ENCODE measurements at regions not wholly inside any gene's neighbourhood (a gene's known extent, or its start where the extent isn't known, plus 50 kb on each side); places are given as distances from the start of the nearest gene placed in this dataset.

GRCh38 chr3:139288266-139288821 is 55.5 kb upstream of the MRPS22 start:
- H3K36me3 ChIP-seq (ENCODE audit: control insufficient read depth, insufficient read depth, low read length): no peaks in the 10 kb centered on the region
- H2AFZ ChIP-seq (ENCODE audit: low read depth, low read length): peak overlapping the region; percentile 83
- peak; percentile 99 for FAIRE-seq
- POLR2A ChIA-PET: interaction anchor here (0.6 kb wide), 3 partner anchors 14 to 36 kb away, joined by 3 read pairs; no protein-coding TSS in a partner anchor
- intact Hi-C loops (cut with micrococcal nuclease) (loop anchor here (2.0 kb wide), 1 partner anchor 40 kb away; no protein-coding TSS in a partner anchor), in situ Hi-C loops (cut with MboI) (no loop called here)
- H3K27me3 ChIP-seq (ENCODE audit: control insufficient read depth in 2 of 2, insufficient read depth in 2 of 2, low read length in 2 of 2): no peaks in the 10 kb centered on the region
- peaks cover 32 to 42% of the 10 kb centered on the region in 2 experiments; a peak in 4 of 5 replicates for H3K4me1 ChIP-seq (replicated peaks in 1 of 2; ENCODE audit: control insufficient read depth in 2 of 2, insufficient read depth in 2 of 2, low read length in 2 of 2)
- BruUV-seq (replicated peaks): no TSS peak
- peak; percentile 93 for ATAC-seq
- CTCF ChIA-PET (ENCODE audit: low intra/inter-chr PET ratio): interaction anchor here (1.1 kb wide), 1 partner anchor 41 kb away, joined by 5 read pairs; no protein-coding TSS in a partner anchor
- 9% methylated on average over 6 of the region's 8 CpGs for WGBS (ENCODE audit: insufficient coverage, low coverage, missing lambda C conversion rate)
- no peak overlapping the region for H3K4me3 ChIP-seq
- no peak overlapping the region; the same call in 2 of the 3 replicates for H3K27ac ChIP-seq (ENCODE audit: extremely low read depth, low read depth, low read length)
- H3K4me2 ChIP-seq (ENCODE audit: insufficient read depth, low read length): peak overlapping the region; percentile 48
- H3K9me3 ChIP-seq (replicated peaks; ENCODE audit: control insufficient read depth, insufficient read depth, low read depth, low read length): 0 out of 2 replicates have a peak, but pooled peaks cover 1% of the 10 kb centered on the region
- no peaks in the 10 kb centered on the region for H3K79me2 ChIP-seq (ENCODE audit: control insufficient read depth, insufficient read depth, low read length)
- H3K9me1 ChIP-seq (ENCODE audit: control insufficient read depth, insufficient read depth, low read length): no peaks in the 10 kb centered on the region
- no peaks in the 10 kb centered on the region for H4K20me1 ChIP-seq (replicated peaks; ENCODE audit: control insufficient read depth, insufficient read depth, low read length)
- DNase-seq (ENCODE audit: extremely low read depth in 1 of 4, low spot score in 3 of 4): peak; percentile 67 to 91 (median 76)
- H3K9ac ChIP-seq (ENCODE audit: insufficient read depth in 1 of 2, low read depth in 2 of 2, low read length in 2 of 2): peak overlapping the region; percentile 15 to 81; a peak in 3 of 4 replicates
- TF ChIP-seq MAX (CRISPR knock-in tag; IDR thresholded peaks at IDR 0.05) (peak; percentile 42; the same call in 1 of the 2 replicates), GABPB2 (CRISPR knock-in tag; conservative IDR thresholded peaks at IDR 0.05) (no peak), ZNF41 (CRISPR knock-in tag; conservative IDR thresholded peaks at IDR 0.05) (no peak), CTCF (IDR thresholded peaks at IDR 0.05 in 2 of 3, conservative IDR thresholded peaks at IDR 0.05 in 1 of 3; ENCODE audit: insufficient read depth in 2 of 3, low read depth in 1 of 3, low read length in 3 of 3) (peak; percentile 27 to 40 (median 31); a peak in 5 of 6 replicates), NR2C1 (IDR thresholded peaks at IDR 0.05) (no peak), NR2C1 (tag; IDR thresholded peaks at IDR 0.05) (no peak), NFRKB (IDR thresholded peaks at IDR 0.05; ENCODE audit: low read depth) (no peak), THRB (CRISPR knock-in tag; conservative IDR thresholded peaks at IDR 0.05) (no peak), HNRNPLL (IDR thresholded peaks at IDR 0.05; ENCODE audit: low read depth, low read length, poor library complexity, severe bottlenecking) (no peak), POLR3A (IDR thresholded peaks at IDR 0.05; ENCODE audit: borderline replicate concordance, extremely low read depth, insufficient read depth, insufficient read length) (no peak), JUNB (CRISPR knock-in tag; conservative IDR thresholded peaks at IDR 0.05) (no peak), PRDM10 (IDR thresholded peaks at IDR 0.05; ENCODE audit: partially characterized antibody) (no peak)
